ENCODE measurements at regions not wholly inside any gene's neighbourhood (a gene's known extent, or its start where the extent isn't known, plus 50 kb on each side); places are given as distances from the start of the nearest gene placed in this dataset.
"Not testable (repeated sequence)": the region's sequence is repeated elsewhere in the genome, so short reads cannot be mapped to it uniquely, and the experiment has no call there.

- no peak for DNase-seq
These were observed 470.1 kb upstream of the ADARB2 start for GRCh38 chr10:2207246-2207922.

DNA sequence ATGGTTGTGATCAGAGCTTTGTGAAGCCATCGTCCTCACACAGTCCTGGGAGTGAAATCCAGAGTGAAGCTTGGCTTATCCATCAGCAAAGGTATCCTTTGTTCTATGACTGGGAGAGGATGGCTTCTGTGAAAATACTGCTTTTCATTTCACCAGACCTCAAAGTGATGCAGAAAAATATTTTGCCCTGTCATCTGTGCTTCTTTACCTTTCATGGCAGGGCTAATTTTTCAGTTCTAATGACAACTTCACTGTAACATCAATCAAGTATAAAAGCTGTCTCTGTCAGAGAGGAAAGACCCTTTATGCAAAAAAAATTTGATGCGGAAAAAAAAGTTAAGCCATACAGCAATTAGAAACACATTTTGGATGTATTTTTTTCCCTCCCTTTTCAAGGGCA is 468.1 kb upstream of the ADARB2 start:
- DNase-seq = no peak

DNA sequence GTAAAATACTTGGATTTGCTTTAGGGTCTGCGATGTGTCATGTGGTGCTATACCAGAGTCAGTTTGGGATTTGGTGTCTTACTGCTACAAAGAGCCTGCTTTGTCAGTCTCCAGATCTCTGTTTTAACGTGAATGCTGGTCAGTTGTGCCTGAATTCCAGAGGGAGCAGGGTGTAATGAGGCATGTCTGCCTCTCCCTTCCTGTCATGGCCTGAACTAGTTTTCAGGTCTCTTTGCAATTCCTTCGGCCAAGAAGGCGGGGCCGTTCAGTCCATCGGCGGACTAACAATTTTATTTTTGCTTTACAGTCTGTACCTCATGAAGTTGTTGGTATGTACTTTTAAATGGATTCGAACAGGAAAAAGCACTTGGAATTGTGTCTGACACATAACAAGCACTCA is 465.1 kb upstream of the ADARB2 start:
- no peak for DNase-seq

DNA sequence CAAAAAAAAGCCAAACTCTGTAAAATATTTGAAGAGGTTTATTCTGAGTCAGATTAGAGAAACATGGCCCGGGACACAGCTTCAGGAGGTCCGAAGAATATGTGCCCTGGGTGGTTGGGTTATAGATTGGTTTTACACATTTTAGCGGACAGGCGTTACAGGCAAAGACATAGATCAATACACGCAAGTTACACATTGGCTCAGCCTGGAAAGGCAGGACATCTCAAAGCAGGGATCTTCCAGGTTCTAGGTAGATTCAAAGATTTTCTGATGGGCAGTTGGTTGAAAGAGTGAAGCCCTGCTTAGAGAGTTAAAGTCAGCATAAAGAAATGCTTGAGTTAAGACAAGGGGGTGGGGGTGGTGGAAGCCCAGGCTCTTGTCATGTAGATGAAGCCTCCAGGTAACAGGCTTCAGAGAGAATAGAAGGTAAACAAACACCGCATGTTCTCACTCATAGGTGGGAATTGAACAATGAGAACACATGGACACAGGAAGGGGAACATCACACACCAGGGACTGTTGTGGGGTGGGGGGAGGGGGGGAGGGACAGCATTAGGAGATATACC is 464.3 kb upstream of the ADARB2 start:
- no peak for DNase-seq

DNA sequence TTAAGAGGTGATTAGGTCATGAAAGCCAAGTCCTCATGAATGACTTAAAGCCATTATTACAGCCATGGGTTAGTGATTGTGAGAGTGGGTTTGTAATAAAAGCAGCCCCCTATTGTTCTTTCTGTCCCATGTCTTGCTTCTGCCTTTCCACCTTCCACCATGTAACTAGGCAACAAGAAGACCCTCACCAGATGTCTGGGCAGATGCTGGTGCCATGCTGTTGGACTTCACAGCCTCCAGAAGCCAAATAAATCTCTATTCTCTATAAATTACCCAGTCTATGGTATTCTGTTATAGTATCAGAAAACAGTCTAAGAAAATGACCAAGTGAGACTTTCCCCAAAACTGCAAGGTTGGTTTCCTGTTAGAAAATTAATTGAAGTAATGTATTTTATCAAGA is 460.3 kb upstream of the ADARB2 start:
- DNase-seq = no peak

DNA sequence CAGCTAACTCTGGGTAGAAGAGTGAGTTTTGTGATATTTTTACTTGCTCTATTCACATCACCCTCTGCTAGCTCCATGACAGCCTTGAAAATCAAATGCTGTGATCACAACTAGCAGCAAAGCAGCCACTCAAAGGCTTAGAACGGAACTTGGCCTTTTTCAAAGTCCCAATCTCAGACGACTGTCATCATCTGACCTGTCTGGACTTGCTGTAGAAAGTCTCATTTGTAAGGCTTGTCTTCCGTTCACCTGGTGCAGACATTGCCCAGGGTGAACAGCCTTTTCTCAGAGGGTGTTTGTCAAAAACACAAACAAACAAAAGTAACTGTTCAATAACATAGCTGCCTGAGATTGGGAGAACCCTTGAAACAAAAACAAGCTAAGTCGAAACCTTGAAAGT is 458.9 kb upstream of the ADARB2 start:
- DNase-seq = no peak

DNA sequence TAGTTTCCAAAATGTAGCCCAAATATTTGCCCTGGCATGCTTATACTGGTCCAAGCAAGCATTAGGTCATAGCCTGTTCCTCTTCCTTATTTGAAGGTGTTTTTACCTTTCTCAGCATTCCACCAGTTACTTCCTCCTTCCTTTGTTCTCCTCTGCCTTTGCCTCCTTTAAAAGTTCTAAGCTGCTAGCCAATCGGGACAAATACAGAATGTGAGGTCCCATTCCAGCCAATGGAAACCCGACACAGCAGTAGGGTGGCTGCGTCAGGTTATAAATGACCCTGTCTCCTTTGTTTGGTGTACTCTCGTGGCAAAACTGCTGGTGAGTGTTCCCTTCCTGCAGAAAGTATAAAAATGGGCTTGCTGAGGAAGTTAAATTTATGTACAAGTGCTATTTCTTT is 452.0 kb upstream of the ADARB2 start:
- not testable (repeated sequence) for DNase-seq

- DNase-seq = no peak
These were observed 451.0 kb upstream of the ADARB2 start for GRCh38 chr10:2188371-2188770.

- DNase-seq = no peak
These were observed 436.0 kb upstream of the ADARB2 start for GRCh38 chr10:2173327-2173726.

- no peak for DNase-seq
These were observed 428.6 kb upstream of the ADARB2 start for GRCh38 chr10:2165771-2166460.

DNA sequence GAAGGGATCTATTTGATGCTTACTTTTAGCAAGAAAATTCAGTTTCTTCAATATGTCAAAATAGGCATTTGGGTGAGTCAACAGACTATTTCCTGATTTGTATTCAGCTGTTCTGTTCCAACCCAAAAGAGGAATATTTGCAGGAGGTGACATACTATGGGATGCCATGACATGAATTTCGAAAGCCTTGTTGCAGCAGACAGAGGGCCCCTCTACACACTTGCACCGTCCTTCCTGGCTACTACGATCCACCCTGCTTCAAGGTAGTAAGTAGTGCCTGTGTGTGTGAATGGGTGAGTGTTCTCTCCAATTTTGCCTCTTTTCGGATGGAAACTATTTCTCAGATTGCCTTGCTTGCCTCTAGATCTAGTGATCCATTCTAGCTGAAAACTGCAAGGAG is 413.0 kb upstream of the ADARB2 start:
- no peak for DNase-seq

DNA sequence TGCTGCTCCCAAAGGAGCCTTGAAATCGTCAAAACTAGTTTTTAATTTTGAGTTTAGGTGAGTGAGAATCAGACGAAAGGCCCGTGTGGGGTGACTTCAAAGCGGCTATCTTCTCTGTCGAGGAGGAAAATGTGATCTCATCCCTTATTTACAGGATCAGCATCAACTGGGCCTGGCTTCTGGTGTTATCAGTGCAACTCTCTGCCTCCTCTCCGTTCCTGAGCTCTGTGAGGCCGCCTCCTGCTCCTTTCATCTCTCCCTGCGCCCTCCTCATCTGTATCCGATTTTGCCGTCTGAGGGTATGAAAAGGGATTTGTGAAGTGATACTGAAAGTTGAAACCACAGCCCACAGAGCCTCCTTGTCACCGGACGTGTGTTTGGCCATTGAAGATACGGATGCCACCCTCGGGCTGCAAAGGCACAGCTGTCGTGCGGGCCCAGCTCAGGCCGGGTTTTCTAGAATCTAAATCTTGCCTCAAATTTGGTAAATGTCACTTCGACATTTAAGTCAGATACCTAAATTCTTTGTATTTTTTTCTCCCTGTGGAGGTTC is 408.7 kb upstream of the ADARB2 start:
- DNase-seq = no peak

DNA sequence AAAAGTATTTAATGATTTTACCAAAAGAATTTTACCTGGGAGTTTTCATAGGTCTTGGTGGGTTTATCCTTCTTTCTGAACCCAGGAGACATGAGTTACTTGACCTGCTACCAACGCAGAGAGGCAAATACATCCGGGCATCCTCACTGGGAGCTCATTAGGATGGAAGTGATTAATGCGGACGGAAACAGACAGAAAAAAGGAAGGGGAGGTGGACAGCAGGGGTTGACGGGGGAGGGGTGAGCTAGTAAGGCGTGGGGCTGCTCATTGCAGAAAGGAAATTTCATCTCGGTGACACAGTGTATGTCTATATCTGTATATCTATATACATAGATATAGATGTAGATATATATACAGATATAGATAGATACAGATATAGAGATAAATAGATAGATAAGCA is 408.2 kb upstream of the ADARB2 start:
- DNase-seq = no peak

GRCh38 chr10:2144584-2144983 is 407.3 kb upstream of the ADARB2 start:
- DNase-seq = no peak

DNA sequence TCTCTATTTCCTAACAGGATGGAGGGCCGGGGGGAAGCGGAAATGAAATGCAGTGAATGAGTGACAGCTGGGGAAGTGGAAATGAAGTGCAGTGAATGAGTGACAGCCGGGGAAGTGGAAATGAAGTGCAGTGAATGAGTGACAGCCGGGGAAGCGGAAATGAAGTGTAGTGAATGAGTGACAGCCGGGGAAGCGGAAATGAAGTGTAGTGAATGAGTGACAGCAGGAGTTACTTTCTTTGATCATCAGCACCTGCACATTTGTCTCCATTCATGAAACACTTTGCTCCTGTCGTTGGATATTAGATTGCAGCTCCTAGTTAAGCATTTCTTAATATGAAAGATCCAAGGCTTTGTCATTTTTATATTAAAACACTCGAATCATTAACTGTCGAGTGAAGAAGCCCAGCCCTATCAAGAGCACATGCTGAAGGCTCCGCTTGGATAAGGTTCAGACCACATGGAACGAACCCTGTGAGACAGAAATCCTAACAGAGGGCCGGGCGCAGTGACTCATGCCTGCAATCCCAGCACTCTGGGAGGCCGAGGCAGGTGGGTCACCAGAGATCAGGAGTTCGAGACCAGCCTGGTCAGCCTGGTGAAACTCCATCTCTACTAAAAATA is 406.0 kb upstream of the ADARB2 start:
- DNase-seq = no peak

GRCh38 chr10:2139746-2140145 is 402.4 kb upstream of the ADARB2 start:
- DNase-seq = no peak

GRCh38 chr10:2137549-2138174 is 400.3 kb upstream of the ADARB2 start:
- DNase-seq = peak in 1 of 58 donors; percentile 3

DNA sequence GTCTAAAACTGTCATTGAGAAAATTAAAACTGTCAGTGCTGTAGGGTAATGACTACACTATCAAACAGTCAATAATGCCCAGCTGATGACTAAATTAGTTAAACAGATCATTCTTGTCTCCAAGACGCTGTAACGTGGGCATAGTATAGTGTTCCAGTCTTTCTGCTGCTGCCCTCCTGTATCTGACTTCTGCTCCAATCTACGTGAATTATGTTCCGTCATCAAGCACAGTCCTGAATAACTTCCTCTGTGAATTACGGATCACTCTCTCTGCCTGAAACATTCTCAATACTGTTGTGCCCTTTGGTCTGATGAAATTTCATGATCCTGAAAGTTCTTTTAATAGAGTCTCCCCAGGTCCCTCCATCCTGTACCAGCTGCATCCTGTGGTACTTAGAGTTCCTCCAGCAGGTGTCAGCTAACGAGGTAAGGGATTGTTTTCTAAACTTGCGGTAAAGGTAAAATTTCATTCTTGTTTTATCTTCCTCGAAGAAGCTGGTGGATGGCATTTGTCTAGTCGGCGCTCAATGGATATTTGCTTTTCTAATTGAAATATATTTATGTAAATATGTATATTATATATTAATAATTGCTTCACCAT is 393.5 kb upstream of the ADARB2 start:
- DNase-seq = no peak

DNA sequence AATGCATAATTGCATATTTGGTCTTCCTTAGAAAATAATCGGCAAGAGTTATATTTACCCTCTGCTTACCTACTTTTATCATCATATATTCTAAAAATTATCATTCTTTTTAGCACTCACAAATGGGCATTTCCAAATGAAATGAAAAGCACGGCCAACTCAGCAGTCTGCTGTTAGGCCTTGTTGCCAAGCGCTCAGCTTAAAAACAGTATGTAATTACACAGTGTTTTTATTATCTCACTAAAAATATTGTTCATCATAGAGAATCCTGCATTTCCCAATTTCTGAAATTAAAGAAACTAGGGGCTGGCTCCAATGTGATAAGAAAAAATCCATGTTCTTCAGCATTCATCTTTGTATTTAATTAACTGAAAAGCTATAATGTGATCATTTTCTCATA is 391.7 kb upstream of the ADARB2 start:
- peak in 1 of 58 donors; percentile 34 for DNase-seq

DNA sequence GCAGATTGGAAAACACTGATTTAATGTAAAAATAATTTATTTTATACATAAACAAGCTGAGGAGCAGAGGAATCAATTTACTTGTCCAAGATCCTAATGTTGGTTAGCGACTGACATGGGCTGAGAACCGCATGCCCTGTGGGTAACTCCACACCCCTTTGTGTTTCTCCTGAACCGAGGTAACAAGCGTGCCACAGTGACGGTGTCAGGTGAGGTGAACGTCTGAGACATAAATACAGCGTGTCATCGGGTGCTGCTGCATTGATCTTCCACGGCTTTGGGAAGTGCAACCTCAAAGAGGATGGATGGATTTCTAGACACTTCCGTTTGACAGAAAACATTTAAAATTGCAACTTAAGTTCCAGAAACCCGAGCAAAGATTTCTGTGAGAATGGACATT is 386.8 kb upstream of the ADARB2 start:
- DNase-seq = no peak

GRCh38 chr10:2122431-2123124 is 385.3 kb upstream of the ADARB2 start:
- DNase-seq = peak in 11 of 58 donors; percentile 3 to 22 (median 8)

Data from anterior cingulate cortex (tissue), 58 donors.